GM06990 (cell line): ENCODE measurements at regions not wholly inside any gene's neighbourhood (a gene's known extent, or its start where the extent isn't known, plus 50 kb on each side); places are given as distances from the start of the nearest gene placed in this dataset.
"Not testable (repeated sequence)": the region's sequence is repeated elsewhere in the genome, so short reads cannot be mapped to it uniquely, and the experiment has no call there.

Experiments
- DNase-seq: peaks from one replicate; pipeline ENCODE4 v3.0.0-alpha.2; 2011; ENCODE audit not compliant: insufficient read length; ENCODE audit errors: extremely low read depth
- H3K27me3 ChIP-seq: replicated peaks from 2 replicates; pipeline ENCODE4 v1.6.0; 2011; ENCODE audit warnings: low read length; ENCODE audit not compliant: control insufficient read depth, insufficient read depth
- H3K36me3 ChIP-seq: 2 replicates; pipeline ENCODE4 v1.5.1; 2011; ENCODE audit warnings: low read length; ENCODE audit not compliant: control insufficient read depth, insufficient read depth
- H3K4me3 ChIP-seq: replicated peaks from 2 replicates; pipeline ENCODE4 v1.5.1; 2011; ENCODE audit warnings: low read depth, mild to moderate bottlenecking, control low read depth, low read length
- CTCF ChIP-seq: IDR thresholded peaks from 2 replicates; pipeline ENCODE4 v1.5.1; 2011; ENCODE audit warnings: low read length, control low read depth, mild to moderate bottlenecking, inconsistent platforms; ENCODE audit not compliant: insufficient read depth, poor library complexity, severe bottlenecking

GRCh38 chr1:78743626-78744025 is 94.0 kb downstream of the IFI44 start:
- Histone ChIP-seq H3K36me3 (no peaks in the 10 kb centered on the region), H3K4me3 (no peak overlapping the region), H3K27me3 (no peaks in the 10 kb centered on the region)
- no peak for DNase-seq
- TF ChIP-seq CTCF = no peak

GRCh38 chr1:78745111-78745510 is 95.5 kb downstream of the IFI44 start:
- no peak overlapping the region for H3K4me3 ChIP-seq
- no peak for DNase-seq
- no peak for TF ChIP-seq CTCF
- H3K27me3 ChIP-seq = no peaks in the 10 kb centered on the region
- H3K36me3 ChIP-seq = no peaks in the 10 kb centered on the region

- not testable (repeated sequence) for DNase-seq, H3K27me3 ChIP-seq, H3K36me3 ChIP-seq, H3K4me3 ChIP-seq
Observed at GRCh38 chr1:78753679-78754078, 104.0 kb downstream of the IFI44 start.

- no peak for DNase-seq
- no peak overlapping the region for H3K4me3 ChIP-seq
- H3K36me3 ChIP-seq = no peaks in the 10 kb centered on the region
- TF ChIP-seq CTCF = no peak
- H3K27me3 ChIP-seq = no peaks in the 10 kb centered on the region
Observed at GRCh38 chr1:78755986-78756385, 106.4 kb downstream of the IFI44 start.

GRCh38 chr1:78758506-78758905 is 108.9 kb downstream of the IFI44 start:
- TF ChIP-seq CTCF = no peak
- Histone ChIP-seq H3K27me3 (no peaks in the 10 kb centered on the region), H3K4me3 (no peak overlapping the region), H3K36me3 (no peaks in the 10 kb centered on the region)
- DNase-seq = no peak

- TF ChIP-seq CTCF = no peak
- no peaks in the 10 kb centered on the region for H3K36me3 ChIP-seq
- no peak for DNase-seq
Observed at GRCh38 chr1:78759881-78760280, 110.2 kb downstream of the IFI44 start.

More at GRCh38 chr1:78759881-78760280, 110.2 kb downstream of the IFI44 start:
- no peak overlapping the region for H3K4me3 ChIP-seq
- H3K27me3 ChIP-seq = no peaks in the 10 kb centered on the region
